Activated T-helper 17 cell treated with anti-CD3 and anti-CD28 coated beads, Interleukin-2, amount 50 U/mL, for 72 hours (primary cell): ENCODE measurements at regions not wholly inside any gene's neighbourhood (a gene's known extent, or its start where the extent isn't known, plus 50 kb on each side); places are given as distances from the start of the nearest gene placed in this dataset.

Source experiments
- ATAC-seq: fragments of 150-1000 bp; cut with Tn5 transposase; replicated peaks from 2 replicates; pipeline ENCODE4 v1.10.0; 2021; ENCODE audit warnings: mild to moderate bottlenecking, moderate library complexity
- H3K27ac Mint-ChIP-seq: one replicate; pipeline ENCODE4 v1.8.0; 2022; ENCODE audit warnings: mixed read lengths
- H3K27me3 Mint-ChIP-seq: one replicate; pipeline ENCODE4 v1.8.0; 2022; ENCODE audit warnings: mixed read lengths
- H3K36me3 Mint-ChIP-seq: one replicate; pipeline ENCODE4 v1.8.0; 2022; ENCODE audit warnings: low read depth, mild to moderate bottlenecking, mixed read lengths
- H3K4me1 Mint-ChIP-seq: one replicate; pipeline ENCODE4 v1.8.0; 2022; ENCODE audit warnings: mixed read lengths
- H3K4me3 Mint-ChIP-seq: one replicate; pipeline ENCODE4 v1.8.0; 2022; ENCODE audit warnings: mild to moderate bottlenecking, mixed read lengths
- H3K9me3 Mint-ChIP-seq: one replicate; pipeline ENCODE4 v1.8.0; 2022; ENCODE audit warnings: mixed read lengths

DNA sequence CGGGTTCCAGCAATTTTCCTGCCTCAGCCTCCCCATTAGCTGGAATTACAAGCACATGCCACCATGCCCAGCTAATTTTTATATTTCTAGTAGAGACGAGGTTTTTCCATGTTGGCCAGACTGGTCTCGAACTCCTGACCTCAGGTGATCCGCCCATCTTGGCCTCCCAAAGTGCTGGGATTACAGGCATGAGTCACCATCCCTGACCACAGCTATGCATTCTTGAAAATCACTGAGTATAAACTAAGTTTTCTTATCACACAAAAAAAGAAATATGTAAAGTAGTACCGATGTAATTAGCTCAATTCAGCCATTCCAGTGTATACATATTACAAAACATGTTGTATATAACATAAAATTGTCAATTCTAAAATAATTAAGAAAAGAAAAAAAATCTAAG lies 232.7 kb downstream of the MBD2 start:
- Mint-ChIP-seq H3K4me1 (no peaks in the 10 kb centered on the region), H3K36me3 (no peaks in the 10 kb centered on the region), H3K9me3 (no peaks in the 10 kb centered on the region), H3K27ac (no peak overlapping the region), H3K27me3 (peaks cover 3% of the 10 kb centered on the region), H3K4me3 (no peak overlapping the region)
- no peak for ATAC-seq

- Mint-ChIP-seq H3K27me3 (peaks cover 3% of the 10 kb centered on the region), H3K4me3 (no peak overlapping the region), H3K4me1 (no peaks in the 10 kb centered on the region), H3K27ac (no peak overlapping the region), H3K9me3 (no peaks in the 10 kb centered on the region), H3K36me3 (no peaks in the 10 kb centered on the region)
- no peak for ATAC-seq
These were observed 233.3 kb downstream of the MBD2 start for GRCh38 chr18:53991202-53991601.

GRCh38 chr18:53990485-53990884 lies 234.0 kb downstream of the MBD2 start:
- Mint-ChIP-seq H3K27ac (no peak overlapping the region), H3K4me1 (no peaks in the 10 kb centered on the region), H3K36me3 (no peaks in the 10 kb centered on the region), H3K4me3 (no peak overlapping the region), H3K27me3 (peaks cover 3% of the 10 kb centered on the region), H3K9me3 (no peaks in the 10 kb centered on the region)
- no peak for ATAC-seq

DNA sequence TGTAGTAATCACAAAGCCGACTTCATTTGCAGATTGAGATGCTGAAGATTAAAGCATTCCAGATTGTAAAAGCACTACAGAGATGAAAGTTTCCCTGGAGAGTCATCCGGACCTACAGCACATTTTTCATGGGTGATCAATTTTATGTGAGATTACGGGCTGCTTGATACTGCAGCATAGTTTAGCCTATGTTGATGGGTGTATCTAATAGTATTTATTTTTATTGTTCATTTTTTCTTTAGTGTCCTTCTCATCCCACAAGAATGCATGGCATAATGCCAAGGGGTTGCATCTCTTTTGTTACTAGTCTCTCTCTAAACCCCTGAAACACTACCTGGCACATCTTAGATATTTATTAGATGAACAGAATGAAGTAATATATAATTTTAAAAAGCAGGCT lies 240.4 kb downstream of the MBD2 start:
- Mint-ChIP-seq H3K4me1 (no peaks in the 10 kb centered on the region), H3K4me3 (no peak overlapping the region), H3K9me3 (peaks cover 13% of the 10 kb centered on the region), H3K27ac (no peak overlapping the region), H3K27me3 (peaks cover 8% of the 10 kb centered on the region), H3K36me3 (no peaks in the 10 kb centered on the region)
- no peak for ATAC-seq

DNA sequence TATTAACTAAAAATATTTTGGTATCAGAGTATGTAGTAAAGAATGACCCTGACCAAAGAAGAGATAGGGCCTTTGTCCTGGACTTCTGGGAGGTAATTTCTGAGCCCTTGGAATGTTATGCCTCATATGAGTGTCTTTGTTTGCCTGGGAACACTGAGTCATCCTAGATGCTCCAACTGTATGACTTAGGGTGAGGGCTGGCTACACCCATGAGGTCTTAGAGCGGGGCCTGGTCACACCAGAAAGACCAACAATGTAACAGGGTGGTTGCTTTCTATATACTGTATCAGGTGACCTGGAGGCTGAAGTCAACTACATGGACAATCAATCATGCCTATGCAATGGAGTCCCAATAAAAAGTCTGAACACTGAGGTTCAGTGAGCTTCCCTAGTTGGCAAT lies 253.1 kb downstream of the MBD2 start:
- no peak for ATAC-seq
- no peaks in the 10 kb centered on the region for H3K4me1 Mint-ChIP-seq
- H3K27me3 Mint-ChIP-seq, result no peaks in the 10 kb centered on the region
- H3K36me3 Mint-ChIP-seq, result no peaks in the 10 kb centered on the region
- H3K9me3 Mint-ChIP-seq, result peaks cover 12% of the 10 kb centered on the region
- no peak overlapping the region for H3K27ac Mint-ChIP-seq
- no peak overlapping the region for H3K4me3 Mint-ChIP-seq

GRCh38 chr18:53952700-53953099 lies 271.8 kb downstream of the MBD2 start:
- H3K9me3 Mint-ChIP-seq, result peaks cover 4% of the 10 kb centered on the region
- ATAC-seq, result no peak
- H3K27ac Mint-ChIP-seq, result no peak overlapping the region
- no peak overlapping the region for H3K4me3 Mint-ChIP-seq
- H3K4me1 Mint-ChIP-seq, result no peaks in the 10 kb centered on the region
- H3K36me3 Mint-ChIP-seq, result no peaks in the 10 kb centered on the region
- H3K27me3 Mint-ChIP-seq, result peaks cover 7% of the 10 kb centered on the region

DNA sequence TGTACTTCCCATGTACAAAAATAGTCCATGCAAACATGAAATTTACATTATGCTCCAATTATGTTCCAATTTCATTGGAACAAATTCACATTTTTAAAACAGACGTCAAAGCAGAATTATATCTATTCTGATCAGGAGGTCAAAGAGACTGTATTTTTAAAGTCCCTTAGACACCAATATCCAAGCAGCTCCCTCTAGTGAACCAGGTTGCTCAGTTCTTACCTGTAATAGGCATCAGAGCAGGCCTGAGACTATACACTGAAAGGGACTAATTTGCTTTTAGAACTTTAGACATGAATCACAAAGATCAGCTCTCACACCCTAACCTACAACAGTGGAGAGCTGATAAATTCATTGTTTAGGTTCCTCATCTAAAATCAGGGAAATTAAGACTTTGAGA lies 273.9 kb downstream of the MBD2 start:
- ATAC-seq, result no peak
- peaks cover 7% of the 10 kb centered on the region for H3K27me3 Mint-ChIP-seq
- no peaks in the 10 kb centered on the region for H3K4me1 Mint-ChIP-seq
- H3K4me3 Mint-ChIP-seq, result no peak overlapping the region
- H3K27ac Mint-ChIP-seq, result no peak overlapping the region
- H3K36me3 Mint-ChIP-seq, result no peaks in the 10 kb centered on the region
- H3K9me3 Mint-ChIP-seq, result peaks cover 4% of the 10 kb centered on the region

DNA sequence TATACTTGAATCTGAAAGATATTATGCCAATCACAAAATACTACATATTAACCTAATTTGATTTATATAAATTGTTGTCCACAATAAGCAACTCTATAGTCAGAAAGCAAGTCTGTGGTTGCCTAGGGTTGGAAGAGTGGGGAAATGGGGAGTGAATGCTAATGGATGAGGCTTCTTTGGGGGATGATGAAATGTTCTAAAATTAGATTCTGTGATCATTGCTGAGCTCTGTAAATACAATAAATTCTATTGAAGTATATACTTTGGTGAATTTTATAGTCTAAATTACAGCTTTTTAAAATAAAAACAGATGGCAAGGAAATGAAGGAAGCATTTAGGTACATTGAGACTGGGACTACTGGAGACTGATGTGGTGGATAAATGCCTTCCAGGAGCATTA lies 275.5 kb downstream of the MBD2 start:
- Mint-ChIP-seq H3K9me3 (peaks cover 4% of the 10 kb centered on the region), H3K27me3 (peaks cover 7% of the 10 kb centered on the region), H3K27ac (no peak overlapping the region), H3K4me1 (no peaks in the 10 kb centered on the region), H3K4me3 (no peak overlapping the region), H3K36me3 (no peaks in the 10 kb centered on the region)
- ATAC-seq, result no peak

DNA sequence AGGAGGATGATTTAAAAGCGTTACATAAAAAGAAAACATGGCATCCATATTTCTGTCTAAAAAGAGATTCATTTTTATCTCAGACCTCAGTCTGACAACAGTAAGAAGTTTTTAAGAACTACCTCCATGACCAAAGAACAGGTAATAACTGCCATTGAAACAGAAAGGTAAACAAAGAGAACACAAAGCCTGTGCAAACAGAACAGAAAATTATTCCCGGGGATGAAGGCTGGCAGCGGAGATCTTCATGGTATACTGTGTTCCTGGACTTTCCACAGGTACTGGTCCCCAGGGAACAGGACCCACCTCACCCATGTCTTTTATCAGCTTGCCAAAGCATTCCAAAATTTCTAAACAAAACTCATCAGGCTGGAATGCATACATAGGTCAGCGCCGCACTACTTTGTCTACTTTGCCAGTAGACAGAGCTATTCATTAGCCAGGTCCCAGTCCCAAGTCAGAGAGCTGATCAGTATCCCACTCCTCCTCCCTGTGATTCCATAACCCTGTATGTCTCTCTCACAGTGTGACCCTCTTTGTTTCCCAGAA lies 277.3 kb downstream of the MBD2 start:
- no peaks in the 10 kb centered on the region for H3K9me3 Mint-ChIP-seq
- ATAC-seq, result no peak
- no peak overlapping the region for H3K4me3 Mint-ChIP-seq

DNA sequence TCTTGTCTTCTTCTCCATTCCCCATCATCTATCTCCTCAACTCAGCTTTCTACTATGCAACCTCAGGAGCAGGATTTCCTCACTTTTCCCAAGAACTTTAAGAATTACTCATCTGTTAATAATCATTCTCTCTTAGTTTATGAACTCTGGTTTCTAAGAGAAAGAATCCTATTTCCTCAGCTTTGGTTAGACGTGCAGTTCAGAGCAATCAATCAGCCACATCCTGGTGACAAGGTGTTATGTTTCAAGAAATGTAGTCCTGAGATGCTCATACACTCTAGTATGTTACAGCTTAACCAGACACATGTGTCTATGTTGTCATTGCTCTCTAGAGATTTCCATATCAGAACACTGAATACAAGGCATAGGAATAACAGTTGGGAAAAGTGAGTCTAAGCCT lies 277.9 kb downstream of the MBD2 start:
- ATAC-seq, result peak; percentile 40
- Mint-ChIP-seq H3K4me1 (no peaks in the 10 kb centered on the region), H3K36me3 (no peaks in the 10 kb centered on the region), H3K27ac (no peak overlapping the region), H3K9me3 (no peaks in the 10 kb centered on the region), H3K27me3 (peaks cover 3% of the 10 kb centered on the region), H3K4me3 (no peak overlapping the region)

More for the DNA sequence above, 277.3 kb downstream of the MBD2 start:
- Mint-ChIP-seq H3K36me3 (no peaks in the 10 kb centered on the region), H3K27ac (no peak overlapping the region), H3K4me1 (no peaks in the 10 kb centered on the region), H3K27me3 (peaks cover 3% of the 10 kb centered on the region)

- Mint-ChIP-seq H3K4me3 (no peak overlapping the region), H3K9me3 (no peaks in the 10 kb centered on the region), H3K27me3 (peaks cover 8% of the 10 kb centered on the region), H3K27ac (no peak overlapping the region), H3K4me1 (no peaks in the 10 kb centered on the region), H3K36me3 (no peaks in the 10 kb centered on the region)
- ATAC-seq, result no peak
These were observed 279.7 kb downstream of the MBD2 start for GRCh38 chr18:53944721-53945120.

DNA sequence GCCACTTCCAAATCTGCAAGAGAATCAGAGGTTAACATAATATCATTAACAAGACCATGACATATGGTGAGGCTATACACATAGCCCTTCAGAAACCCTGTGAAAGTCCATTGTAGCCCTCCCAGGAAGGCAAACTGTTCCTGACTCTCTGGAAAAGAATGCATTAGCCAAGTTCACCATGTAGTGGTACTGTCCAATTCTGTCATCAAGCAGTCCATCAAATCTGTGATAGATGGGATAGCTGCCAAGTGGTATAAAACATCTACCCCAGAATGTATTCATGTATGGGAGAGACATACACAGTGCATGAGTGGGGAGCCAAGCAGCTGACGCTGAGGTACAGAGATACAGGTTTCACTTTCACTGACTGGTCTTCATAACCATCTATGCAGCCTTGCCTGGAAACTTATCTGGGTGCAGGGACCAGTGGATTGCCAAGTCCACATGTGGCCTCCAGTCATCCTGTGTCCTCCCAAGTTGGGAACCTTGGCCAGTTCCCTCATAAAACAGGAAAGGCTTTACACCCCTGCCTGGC lies 281.1 kb downstream of the MBD2 start:
- ATAC-seq, result no peak
- no peaks in the 10 kb centered on the region for H3K4me1 Mint-ChIP-seq
- H3K4me3 Mint-ChIP-seq, result no peak overlapping the region
- H3K27me3 Mint-ChIP-seq, result peaks cover 5% of the 10 kb centered on the region
- no peaks in the 10 kb centered on the region for H3K36me3 Mint-ChIP-seq
- H3K27ac Mint-ChIP-seq, result no peak overlapping the region
- H3K9me3 Mint-ChIP-seq, result no peaks in the 10 kb centered on the region

DNA sequence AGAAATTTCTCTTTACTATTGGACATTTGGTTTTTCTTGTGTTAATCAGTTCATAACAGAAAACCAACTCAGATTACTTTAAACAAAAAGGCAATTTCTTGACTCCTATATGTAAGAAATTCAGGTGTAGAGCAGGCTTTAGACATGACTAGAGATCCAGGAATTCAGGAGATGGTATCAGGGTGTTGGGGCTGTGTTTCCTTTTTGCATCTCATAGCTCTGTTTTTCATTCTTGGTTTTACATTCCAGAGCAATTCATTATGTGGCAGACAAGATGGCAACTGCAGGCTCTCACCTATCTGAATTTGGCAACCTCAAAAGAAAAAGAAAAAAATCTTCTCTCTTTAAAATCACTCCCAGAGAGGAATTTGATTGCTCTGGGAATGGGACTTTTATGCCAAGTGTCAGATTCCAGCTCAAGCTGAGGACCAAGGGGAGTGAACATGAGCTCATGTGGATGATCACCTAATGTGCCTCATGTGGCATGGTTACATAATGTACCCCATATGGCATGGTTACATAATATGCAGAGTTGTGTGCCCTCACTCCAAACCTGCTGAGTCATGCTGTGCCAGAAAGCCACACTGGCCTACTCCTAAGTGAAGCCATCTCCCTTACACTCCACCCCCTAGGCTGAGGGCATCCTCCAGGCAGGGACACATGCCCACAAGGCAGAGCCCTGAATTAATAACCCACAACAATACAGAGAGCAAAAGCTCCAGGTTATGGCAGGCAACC lies 282.7 kb downstream of the MBD2 start:
- Mint-ChIP-seq H3K9me3 (no peaks in the 10 kb centered on the region), H3K27me3 (peaks cover 5% of the 10 kb centered on the region), H3K36me3 (no peaks in the 10 kb centered on the region), H3K4me1 (no peaks in the 10 kb centered on the region), H3K27ac (no peak overlapping the region), H3K4me3 (no peak overlapping the region)
- no peak for ATAC-seq

GRCh38 chr18:53937037-53937436 lies 287.4 kb downstream of the MBD2 start:
- no peaks in the 10 kb centered on the region for H3K36me3 Mint-ChIP-seq
- H3K4me3 Mint-ChIP-seq, result no peak overlapping the region
- ATAC-seq, result peak; percentile 33
- no peaks in the 10 kb centered on the region for H3K9me3 Mint-ChIP-seq
- H3K27ac Mint-ChIP-seq, result no peak overlapping the region
- H3K4me1 Mint-ChIP-seq, result peaks cover 5% of the 10 kb centered on the region
- peaks cover 5% of the 10 kb centered on the region for H3K27me3 Mint-ChIP-seq

GRCh38 chr18:53935803-53936202 lies 288.7 kb downstream of the MBD2 start:
- H3K27ac Mint-ChIP-seq, result no peak overlapping the region
- H3K4me1 Mint-ChIP-seq, result peaks cover 5% of the 10 kb centered on the region
- no peaks in the 10 kb centered on the region for H3K9me3 Mint-ChIP-seq
- peak; percentile 86 for ATAC-seq
- no peaks in the 10 kb centered on the region for H3K36me3 Mint-ChIP-seq
- H3K27me3 Mint-ChIP-seq, result peaks cover 1% of the 10 kb centered on the region
- H3K4me3 Mint-ChIP-seq, result no peak overlapping the region
